Prostate gland (tissue), 2 donors: ENCODE measurements at regions not wholly inside any gene's neighbourhood (a gene's known extent, or its start where the extent isn't known, plus 50 kb on each side); places are given as distances from the start of the nearest gene placed in this dataset.

Experiments
- CTCF ChIP-seq, 4 experiments: fragments of 200-600 bp in 2 of 4; fragments of 450-650 bp in 2 of 4; sonication (generic) in 2 of 4; IDR thresholded peaks; 1 replicate in 3 of 4; 2 replicates in 1 of 4; pipeline ENCODE4 v1.5.1; 2016 to 2019; ENCODE audit warnings: antibody characterized with exemption in 4 of 4, mild to moderate bottlenecking in 2 of 4, moderate library complexity in 2 of 4
- POLR2A ChIP-seq: fragments of 450-650 bp; IDR thresholded peaks from one replicate; pipeline ENCODE4 v1.6.1; 2016; ENCODE audit warnings: antibody characterized with exemption, mild to moderate bottlenecking

- TF ChIP-seq CTCF (IDR thresholded peaks at IDR 0.05) (no peak), POLR2A (no peak)
Measured at GRCh38 chr12:20245491-20245890, 122.8 kb upstream of the PDE3A start.
